Stimulated activated naive CD8-positive, alpha-beta T cell treated with anti-CD3 and anti-CD28 coated beads, Interleukin-15, Interleukin-2, amounts not matched to agents 100 ng/mL and 50 ng/mL, for 24 hours (primary cell): ENCODE measurements at regions not wholly inside any gene's neighbourhood (a gene's known extent, or its start where the extent isn't known, plus 50 kb on each side); places are given as distances from the start of the nearest gene placed in this dataset.

ENCODE experiments used
- H3K27ac Mint-ChIP-seq: one replicate; pipeline ENCODE4 v1.8.0; 2021; ENCODE audit warnings: mild to moderate bottlenecking, mixed read lengths
- H3K27me3 Mint-ChIP-seq: one replicate; pipeline ENCODE4 v1.8.0; 2021; ENCODE audit warnings: mixed read lengths
- H3K36me3 Mint-ChIP-seq: one replicate; pipeline ENCODE4 v1.8.0; 2021; ENCODE audit warnings: low read depth, mixed read lengths
- H3K4me1 Mint-ChIP-seq: one replicate; pipeline ENCODE4 v1.8.0; 2021; ENCODE audit warnings: low read depth, mixed read lengths
- H3K4me3 Mint-ChIP-seq: one replicate; pipeline ENCODE4 v1.8.0; 2021; ENCODE audit warnings: mild to moderate bottlenecking, mixed read lengths
- H3K9me3 Mint-ChIP-seq: one replicate; pipeline ENCODE4 v1.8.0; 2021; ENCODE audit warnings: mixed read lengths

- Mint-ChIP-seq H3K4me1 (peaks cover 7% of the 10 kb centered on the region), H3K27ac (no peak overlapping the region), H3K4me3 (no peak overlapping the region)
Measured at GRCh38 chr2:6773007-6773693, 92.6 kb downstream of the CMPK2 start.

GRCh38 chr2:6773694-6774044 lies 92.0 kb downstream of the CMPK2 start:
- Mint-ChIP-seq H3K4me1 (peaks cover 7% of the 10 kb centered on the region), H3K9me3 (no peaks in the 10 kb centered on the region), H3K4me3 (no peak overlapping the region), H3K27ac (no peak overlapping the region), H3K36me3 (no peaks in the 10 kb centered on the region), H3K27me3 (peaks cover 21% of the 10 kb centered on the region)

More at GRCh38 chr2:6773007-6773693, 92.6 kb downstream of the CMPK2 start:
- Mint-ChIP-seq H3K27me3 (peaks cover 21% of the 10 kb centered on the region), H3K36me3 (no peaks in the 10 kb centered on the region), H3K9me3 (no peaks in the 10 kb centered on the region)

GRCh38 chr2:6776125-6776524 lies 89.6 kb downstream of the CMPK2 start:
- Mint-ChIP-seq H3K4me3 (no peak overlapping the region), H3K4me1 (peaks cover 12% of the 10 kb centered on the region), H3K9me3 (no peaks in the 10 kb centered on the region), H3K27ac (no peak overlapping the region), H3K36me3 (no peaks in the 10 kb centered on the region), H3K27me3 (peaks cover 21% of the 10 kb centered on the region)

- Mint-ChIP-seq H3K27me3 (peaks cover 15% of the 10 kb centered on the region), H3K4me1 (peaks cover 20% of the 10 kb centered on the region), H3K9me3 (no peaks in the 10 kb centered on the region)
Measured at GRCh38 chr2:6777626-6778025, 88.1 kb downstream of the CMPK2 start.

GRCh38 chr2:6780765-6781274 lies 84.9 kb downstream of the CMPK2 start:
- no peaks in the 10 kb centered on the region for H3K36me3 Mint-ChIP-seq
- peaks cover 13% of the 10 kb centered on the region for H3K4me1 Mint-ChIP-seq
- H3K4me3 Mint-ChIP-seq, result no peak overlapping the region
- no peaks in the 10 kb centered on the region for H3K27me3 Mint-ChIP-seq
- no peaks in the 10 kb centered on the region for H3K9me3 Mint-ChIP-seq
- H3K27ac Mint-ChIP-seq, result no peak overlapping the region

More at GRCh38 chr2:6777626-6778025, 88.1 kb downstream of the CMPK2 start:
- Mint-ChIP-seq H3K27ac (no peak overlapping the region), H3K36me3 (no peaks in the 10 kb centered on the region), H3K4me3 (no peak overlapping the region)

GRCh38 chr2:6782517-6783237 lies 83.0 kb downstream of the CMPK2 start:
- Mint-ChIP-seq H3K27ac (no peak overlapping the region), H3K27me3 (no peaks in the 10 kb centered on the region), H3K4me1 (peaks cover 13% of the 10 kb centered on the region)

GRCh38 chr2:6783238-6783614 lies 82.5 kb downstream of the CMPK2 start:
- Mint-ChIP-seq H3K27ac (no peak overlapping the region), H3K36me3 (no peaks in the 10 kb centered on the region), H3K4me1 (peaks cover 13% of the 10 kb centered on the region), H3K9me3 (no peaks in the 10 kb centered on the region), H3K4me3 (no peak overlapping the region), H3K27me3 (no peaks in the 10 kb centered on the region)

More at GRCh38 chr2:6782517-6783237, 83.0 kb downstream of the CMPK2 start:
- no peaks in the 10 kb centered on the region for H3K36me3 Mint-ChIP-seq
- no peaks in the 10 kb centered on the region for H3K9me3 Mint-ChIP-seq
- H3K4me3 Mint-ChIP-seq, result no peak overlapping the region

GRCh38 chr2:6784291-6784690 lies 81.4 kb downstream of the CMPK2 start:
- Mint-ChIP-seq H3K27me3 (no peaks in the 10 kb centered on the region), H3K27ac (no peak overlapping the region), H3K4me1 (peaks cover 13% of the 10 kb centered on the region), H3K36me3 (no peaks in the 10 kb centered on the region), H3K4me3 (no peak overlapping the region), H3K9me3 (no peaks in the 10 kb centered on the region)

GRCh38 chr2:6785493-6785892 lies 80.2 kb downstream of the CMPK2 start:
- H3K9me3 Mint-ChIP-seq, result no peaks in the 10 kb centered on the region
- no peaks in the 10 kb centered on the region for H3K36me3 Mint-ChIP-seq
- H3K27me3 Mint-ChIP-seq, result no peaks in the 10 kb centered on the region
- no peak overlapping the region for H3K4me3 Mint-ChIP-seq
- H3K4me1 Mint-ChIP-seq, result peaks cover 13% of the 10 kb centered on the region
- H3K27ac Mint-ChIP-seq, result no peak overlapping the region

- Mint-ChIP-seq H3K4me1 (no peaks in the 10 kb centered on the region), H3K4me3 (no peak overlapping the region), H3K9me3 (no peaks in the 10 kb centered on the region), H3K27me3 (no peaks in the 10 kb centered on the region), H3K27ac (no peak overlapping the region), H3K36me3 (no peaks in the 10 kb centered on the region)
Measured at GRCh38 chr2:6787376-6787775, 78.3 kb downstream of the CMPK2 start.

GRCh38 chr2:6788614-6789013 lies 77.1 kb downstream of the CMPK2 start:
- no peak overlapping the region for H3K27ac Mint-ChIP-seq

GRCh38 chr2:6789559-6790138 lies 76.1 kb downstream of the CMPK2 start:
- Mint-ChIP-seq H3K36me3 (no peaks in the 10 kb centered on the region), H3K9me3 (no peaks in the 10 kb centered on the region), H3K27me3 (no peaks in the 10 kb centered on the region), H3K27ac (no peak overlapping the region), H3K4me3 (no peak overlapping the region), H3K4me1 (no peaks in the 10 kb centered on the region)

More at GRCh38 chr2:6788614-6789013, 77.1 kb downstream of the CMPK2 start:
- Mint-ChIP-seq H3K9me3 (no peaks in the 10 kb centered on the region), H3K36me3 (no peaks in the 10 kb centered on the region), H3K4me1 (no peaks in the 10 kb centered on the region), H3K4me3 (no peak overlapping the region), H3K27me3 (no peaks in the 10 kb centered on the region)

- Mint-ChIP-seq H3K27ac (no peak overlapping the region), H3K4me3 (no peak overlapping the region), H3K36me3 (no peaks in the 10 kb centered on the region), H3K9me3 (no peaks in the 10 kb centered on the region), H3K4me1 (no peaks in the 10 kb centered on the region), H3K27me3 (no peaks in the 10 kb centered on the region)
Measured at GRCh38 chr2:6791682-6792081, 74.0 kb downstream of the CMPK2 start.

- Mint-ChIP-seq H3K27ac (no peak overlapping the region), H3K9me3 (no peaks in the 10 kb centered on the region), H3K4me3 (no peak overlapping the region), H3K27me3 (no peaks in the 10 kb centered on the region), H3K4me1 (no peaks in the 10 kb centered on the region), H3K36me3 (no peaks in the 10 kb centered on the region)
Measured at GRCh38 chr2:6792883-6793282, 72.8 kb downstream of the CMPK2 start.

- H3K4me1 Mint-ChIP-seq, result no peaks in the 10 kb centered on the region
- H3K27ac Mint-ChIP-seq, result no peak overlapping the region
- H3K4me3 Mint-ChIP-seq, result no peak overlapping the region
- no peaks in the 10 kb centered on the region for H3K36me3 Mint-ChIP-seq
- H3K27me3 Mint-ChIP-seq, result no peaks in the 10 kb centered on the region
- no peaks in the 10 kb centered on the region for H3K9me3 Mint-ChIP-seq
Measured at GRCh38 chr2:6793371-6793770, 72.3 kb downstream of the CMPK2 start.
